Activated CD8-positive, alpha-beta memory T cell treated with anti-CD3 and anti-CD28 coated beads for 24 hours (primary cell): ENCODE measurements at regions not wholly inside any gene's neighbourhood (a gene's known extent, or its start where the extent isn't known, plus 50 kb on each side); places are given as distances from the start of the nearest gene placed in this dataset.
"Not testable (repeated sequence)": the region's sequence is repeated elsewhere in the genome, so short reads cannot be mapped to it uniquely, and the experiment has no call there.

Experiments
- DNase-seq: peaks from one replicate; pipeline ENCODE4 v3.0.0-alpha.2; 2020

GRCh38 chr12:131318045-131318685 is 364.5 kb downstream of the ADGRD1 start:
- DNase-seq = no peak

- DNase-seq = no peak
These were observed 368.3 kb downstream of the ADGRD1 start for GRCh38 chr12:131321988-131322387.

GRCh38 chr12:131322460-131322859 is 368.8 kb downstream of the ADGRD1 start:
- DNase-seq = not testable (repeated sequence)

GRCh38 chr12:131323879-131324278 is 370.2 kb downstream of the ADGRD1 start:
- no peak for DNase-seq

- no peak for DNase-seq
These were observed 374.1 kb downstream of the ADGRD1 start for GRCh38 chr12:131327521-131328488.

GRCh38 chr12:131328861-131329845 is 375.4 kb downstream of the ADGRD1 start:
- not testable (repeated sequence) for DNase-seq

- no peak for DNase-seq
These were observed 376.6 kb downstream of the ADGRD1 start for GRCh38 chr12:131330106-131330815.

GRCh38 chr12:131331148-131331750 is 377.5 kb downstream of the ADGRD1 start:
- no peak for DNase-seq

GRCh38 chr12:131332224-131332623 is 378.5 kb downstream of the ADGRD1 start:
- DNase-seq = peak; percentile 24

- peak; percentile 42 for DNase-seq
These were observed 377.8 kb upstream of the SFSWAP start for GRCh38 chr12:131333136-131333535.

- peak; percentile 47 for DNase-seq
These were observed 377.1 kb upstream of the SFSWAP start for GRCh38 chr12:131333621-131334440.

- peak; percentile 5 for DNase-seq
These were observed 376.1 kb upstream of the SFSWAP start for GRCh38 chr12:131334835-131335234.

- no peak for DNase-seq
These were observed 375.4 kb upstream of the SFSWAP start for GRCh38 chr12:131335456-131335855.

GRCh38 chr12:131337861-131338260 is 373.0 kb upstream of the SFSWAP start:
- not testable (repeated sequence) for DNase-seq

- peak; percentile 26 for DNase-seq
These were observed 370.2 kb upstream of the SFSWAP start for GRCh38 chr12:131340616-131341210.

- peak; percentile 15 for DNase-seq
These were observed 369.3 kb upstream of the SFSWAP start for GRCh38 chr12:131341608-131342007.

- not testable (repeated sequence) for DNase-seq
These were observed 367.5 kb upstream of the SFSWAP start for GRCh38 chr12:131343436-131343835.

GRCh38 chr12:131344715-131345520 is 366.0 kb upstream of the SFSWAP start:
- not testable (repeated sequence) for DNase-seq
